Suprapubic skin (tissue), 3 donors: ENCODE measurements at regions not wholly inside any gene's neighbourhood (a gene's known extent, or its start where the extent isn't known, plus 50 kb on each side); places are given as distances from the start of the nearest gene placed in this dataset.

Experiments
- CTCF ChIP-seq, 2 donors: fragments of 200-600 bp in 1 of 2; fragments of 450-650 bp in 1 of 2; sonication (generic) in 1 of 2; IDR thresholded peaks; one replicate each; pipeline ENCODE4 v1.5.1; 2016 to 2019; ENCODE audit warnings: antibody characterized with exemption in 2 of 2, mild to moderate bottlenecking in 1 of 2, moderate library complexity in 1 of 2
- EP300 ChIP-seq: sonication (generic); formaldehyde crosslinking; IDR thresholded peaks from one replicate; pipeline ENCODE4 v1.6.1; 2017; ENCODE audit warnings: antibody characterized with exemption

- TF ChIP-seq CTCF (IDR thresholded peaks at IDR 0.05) (no peak), EP300 (no peak)
Observed at GRCh38 chrX:127596882-127597281, 455.3 kb downstream of the ACTRT1 start.
